HepG2 (cell line): ENCODE measurements at regions not wholly inside any gene's neighbourhood (a gene's known extent, or its start where the extent isn't known, plus 50 kb on each side); places are given as distances from the start of the nearest gene placed in this dataset.

Source experiments
- ATAC-seq: fragments of 200-7000 bp; cut with Tn5 transposase; 3 replicates; pipeline ENCODE4 v1.9.1; 2020; ENCODE audit warnings: mild to moderate bottlenecking, moderate library complexity
- BruUV-seq: library from RNA; stranded (reverse); fragments of 400-500 nt; replicated peaks from 2 replicates; lab custom pipeline; 2021; lab: Mats Ljungman, UMichigan
- CTCF ChIA-PET: fragments of 300-600 bp; formaldehyde crosslinking; extraction: SDS; loops from one replicate; lab custom pipeline; 2021; ENCODE audit warnings: low total read pairs, inconsistent platforms, low intra/inter-chr PET ratio; lab: Yijun Ruan, JAX
- POLR2A ChIA-PET: fragments of 350-600 bp; sonication (Branson Sonifier 250); formaldehyde crosslinking; loops from one replicate; lab custom pipeline; 2020; ENCODE audit warnings: antibody characterized with exemption, inconsistent platforms; lab: Yijun Ruan, JAX
- DNase-seq: peaks from one replicate; pipeline ENCODE4 v3.0.0-alpha.2; 2015; ENCODE audit warnings: low spot score
- FAIRE-seq: peaks from 3 replicates; lab custom pipeline; 2011; peaks lifted over from hg19 to GRCh38; lab: Jason Lieb, UNC
- H2AFZ ChIP-seq: one replicate; pipeline ENCODE4 v1.6.1; 2011; ENCODE audit warnings: low read length, inconsistent platforms
- H3K27ac ChIP-seq: fragments of 300-600 bp; 3 replicates; pipeline ENCODE4 v1.8.0; 2011; ENCODE audit warnings: mixed run types, mild to moderate bottlenecking, mixed read lengths, low read length, inconsistent platforms; ENCODE audit not compliant: insufficient read depth; ENCODE audit errors: extremely low read length
- H3K27me3 ChIP-seq, 2 experiments: fragments of 200-600 bp in 1 of 2; 2 replicates in 1 of 2; 3 replicates in 1 of 2; pipeline versions ENCODE4 v1.6.0 to v1.8.0; 2011; ENCODE audit warnings: low read length in 2 of 2, mild to moderate bottlenecking in 2 of 2, moderate library complexity in 2 of 2, inconsistent platforms in 1 of 2; ENCODE audit not compliant: insufficient read depth in 2 of 2, control insufficient read depth in 1 of 2
- H3K36me3 ChIP-seq, 2 experiments: fragments of 200-600 bp in 1 of 2; replicated peaks in 1 of 2; 2 replicates in 1 of 2; 3 replicates in 1 of 2; pipeline versions ENCODE4 v1.5.1 to v1.8.0; 2011; ENCODE audit warnings: low read length in 2 of 2, inconsistent platforms in 1 of 2; ENCODE audit not compliant: insufficient read depth in 2 of 2, control insufficient read depth in 1 of 2
- H3K4me1 ChIP-seq: 2 replicates; pipeline ENCODE4 v1.5.1; 2012; ENCODE audit warnings: low read length, inconsistent platforms; ENCODE audit not compliant: insufficient read depth
- H3K4me2 ChIP-seq: 2 replicates; pipeline ENCODE4 v1.6.0; 2011; ENCODE audit warnings: low read depth, low read length, inconsistent platforms
- H3K4me3 ChIP-seq, 3 experiments: fragments of 200-600 bp in 1 of 3; sonication (generic), shearing (Covaris generic) in 1 of 3; replicated peaks in 1 of 3; 2 replicates each; pipeline ENCODE4 v1.5.1; 2011 to 2016; ENCODE audit warnings: low read length in 3 of 3, inconsistent platforms in 2 of 3, low read depth in 2 of 3, mild to moderate bottlenecking in 2 of 3, control low read depth in 1 of 3, mixed read lengths in 1 of 3; ENCODE audit not compliant: insufficient read depth in 1 of 3
- H3K79me2 ChIP-seq: one replicate; pipeline ENCODE4 v1.6.1; 2011; ENCODE audit warnings: low read length, inconsistent platforms; ENCODE audit not compliant: insufficient read depth
- H3K9ac ChIP-seq: 2 replicates; pipeline ENCODE4 v1.6.0; 2011; ENCODE audit warnings: mild to moderate bottlenecking, low read depth, low read length, inconsistent platforms; ENCODE audit not compliant: insufficient read depth
- H3K9me3 ChIP-seq: 2 replicates; pipeline ENCODE4 v1.5.1; 2012; ENCODE audit warnings: mild to moderate bottlenecking, low read length
- H4K20me1 ChIP-seq: 2 replicates; pipeline ENCODE4 v1.6.0; 2011; ENCODE audit warnings: inconsistent platforms, mild to moderate bottlenecking, low read length, moderate library complexity; ENCODE audit not compliant: insufficient read depth
- ATF1 ChIP-seq: IDR thresholded peaks from 2 replicates; pipeline ENCODE4 v1.6.1; 2016; ENCODE audit warnings: mild to moderate bottlenecking, control low read depth
- ATM ChIP-seq: fragments of 450-650 bp; IDR thresholded peaks from 2 replicates; pipeline ENCODE4 v1.7.1; 2017; ENCODE audit warnings: mild to moderate bottlenecking, borderline replicate concordance
- CCAR2 ChIP-seq: fragments of 200-400 bp; formaldehyde crosslinking; optimal IDR thresholded peaks from 2 replicates; pipeline ENCODE3; 2018; ENCODE audit warnings: low read depth, mild to moderate bottlenecking, low read length, moderate library complexity
- HMG20A ChIP-seq: IDR thresholded peaks from 2 replicates; pipeline ENCODE4 v1.6.1; 2016; ENCODE audit warnings: borderline replicate concordance
- ISX ChIP-seq: sonication (generic); formaldehyde crosslinking; conservative IDR thresholded peaks from 2 replicates; pipeline ENCODE4 v1.5.0; 2020; ENCODE audit warnings: missing genetic modification reagents
- MIER2 ChIP-seq: IDR thresholded peaks from 2 replicates; pipeline ENCODE4 v1.6.1; 2016; ENCODE audit warnings: missing biosample characterization, missing genetic modification reagents
- POLR2G ChIP-seq: fragments of 200-400 bp; formaldehyde crosslinking; IDR thresholded peaks from 2 replicates; pipeline ENCODE4 v1.6.1; 2018; ENCODE audit warnings: mild to moderate bottlenecking, low read depth, low read length, moderate library complexity
- REPIN1 ChIP-seq: sonication (generic); formaldehyde crosslinking; IDR thresholded peaks from 2 replicates; pipeline ENCODE4 v1.8.0; 2022; ENCODE audit warnings: missing genetic modification reagents, low read depth, mild to moderate bottlenecking, borderline replicate concordance
- RXRB ChIP-seq: IDR thresholded peaks from 2 replicates; pipeline ENCODE4 v1.6.1; 2016; ENCODE audit warnings: borderline replicate concordance, missing genetic modification reagents, missing compliant biosample characterization
- SAFB2 ChIP-seq: sonication (generic); formaldehyde crosslinking; IDR thresholded peaks from 2 replicates; pipeline ENCODE4 v1.5.1; 2020; ENCODE audit warnings: missing genetic modification reagents, low read depth, mild to moderate bottlenecking, borderline replicate concordance
- SIN3A ChIP-seq: IDR thresholded peaks from 2 replicates; pipeline ENCODE4 v1.6.1; 2011; ENCODE audit warnings: low read depth, mild to moderate bottlenecking, control low read depth, low read length, borderline replicate concordance
- STAT6 ChIP-seq: sonication (generic); formaldehyde crosslinking; IDR thresholded peaks from 2 replicates; pipeline ENCODE4 v1.4.0; 2020; ENCODE audit warnings: missing genetic modification reagents, mild to moderate bottlenecking, borderline replicate concordance
- U2AF1 ChIP-seq: fragments of 200-400 bp; formaldehyde crosslinking; optimal IDR thresholded peaks from 2 replicates; pipeline ENCODE3; 2017; ENCODE audit warnings: mild to moderate bottlenecking, low read depth, low read length
- ZNF629 ChIP-seq: sonication (generic); formaldehyde crosslinking; conservative IDR thresholded peaks from 2 replicates; pipeline ENCODE4 v1.5.0; 2020; ENCODE audit warnings: missing genetic modification reagents
- ZNF660 ChIP-seq: sonication (generic); formaldehyde crosslinking; IDR thresholded peaks from 2 replicates; pipeline ENCODE4 v1.5.1; 2020; ENCODE audit warnings: mild to moderate bottlenecking, low read depth, missing genetic modification reagents, borderline replicate concordance
- ZNF766 ChIP-seq: sonication (generic); formaldehyde crosslinking; IDR thresholded peaks from 2 replicates; pipeline ENCODE4 v1.5.0; 2020; ENCODE audit warnings: missing genetic modification reagents, borderline replicate concordance
- WGBS: methylation state at CpG from one replicate; pipeline ENCODE4 v1.1.6; 2017; ENCODE audit warnings: low lambda C conversion rate; 5-methylcytosine and 5-hydroxymethylcytosine counted together
- in situ Hi-C: cut with HindIII; loops from 2 replicates; pipeline ENCODE4 v1.10.0; 2017; ENCODE audit warnings: low pct_unique_long_range_greater_than_20kb; ENCODE audit not compliant: extremely low pct_ligation_motif_present
- intact Hi-C: fragments of 100-400 bp; cut with micrococcal nuclease; formaldehyde crosslinking; loops from one replicate; pipeline ENCODE4 v1.10.0; 2022; ENCODE audit not compliant: unreplicated experiment
- TF ChIP-seq, protein P1 (sequence below): sonication (generic); formaldehyde crosslinking; IDR thresholded peaks from 2 replicates; pipeline ENCODE4 v1.5.0; 2020; ENCODE audit warnings: missing genetic modification reagents

GRCh38 chr16:49049644-49050043 lies 232.0 kb downstream of the CBLN1 start:
- intact Hi-C loops, result no loop called here
- Histone ChIP-seq H3K9me3 (no peaks in the 10 kb centered on the region), H3K27me3 (no peaks in the 10 kb centered on the region), H3K4me2 (no peak overlapping the region), H4K20me1 (no peaks in the 10 kb centered on the region), H3K79me2 (no peaks in the 10 kb centered on the region), H2AFZ (no peak overlapping the region), H3K9ac (no peak overlapping the region), H3K4me3 (no peak overlapping the region), H3K4me1 (no peaks in the 10 kb centered on the region), H3K36me3 (no peaks in the 10 kb centered on the region), H3K27ac (no peak overlapping the region)
- WGBS, result 7% methylated on average over 3 of the region's 3 CpGs
- in situ Hi-C loops, result no loop called here
- TF ChIP-seq SAFB2 (CRISPR knock-in tag) (no peak), HMG20A (CRISPR knock-in tag) (no peak), U2AF1 (no peak), RXRB (no peak), ZNF629 (peak; percentile 79), STAT6 (CRISPR knock-in tag) (no peak)
- ATAC-seq (no peak), DNase-seq (no peak), FAIRE-seq (no peak)
- no TSS peak for BruUV-seq
- POLR2A ChIA-PET, result no interaction called here
- CTCF ChIA-PET, result no interaction called here

GRCh38 chr16:49049191-49049590 lies 232.4 kb downstream of the CBLN1 start:
- BruUV-seq, result no TSS peak
- intact Hi-C loops (no loop called here), in situ Hi-C loops (no loop called here)
- Histone ChIP-seq H3K9me3 (no peaks in the 10 kb centered on the region), H2AFZ (no peak overlapping the region), H3K36me3 (no peaks in the 10 kb centered on the region), H3K79me2 (no peaks in the 10 kb centered on the region), H3K27me3 (no peaks in the 10 kb centered on the region), H3K4me3 (no peak overlapping the region), H3K4me1 (no peaks in the 10 kb centered on the region), H4K20me1 (no peaks in the 10 kb centered on the region), H3K4me2 (no peak overlapping the region), H3K9ac (no peak overlapping the region), H3K27ac (no peak overlapping the region)
- FAIRE-seq (no peak), DNase-seq (no peak), ATAC-seq (no peak)
- ChIA-PET CTCF (no interaction called here), POLR2A (no interaction called here)
- 18% methylated on average over 4 of the region's 6 CpGs for whole genome bisulfite sequencing
- TF ChIP-seq SIN3A (no peak), ISX (CRISPR knock-in tag) (no peak), CCAR2 (no peak), MIER2 (CRISPR knock-in tag) (no peak), ZNF766 (CRISPR knock-in tag) (no peak), POLR2G (no peak), ATF1 (CRISPR knock-in tag) (no peak), ZNF660 (no peak), ATM (no peak), REPIN1 (CRISPR knock-in tag) (no peak)
- TF ChIP-seq, protein P1, sequence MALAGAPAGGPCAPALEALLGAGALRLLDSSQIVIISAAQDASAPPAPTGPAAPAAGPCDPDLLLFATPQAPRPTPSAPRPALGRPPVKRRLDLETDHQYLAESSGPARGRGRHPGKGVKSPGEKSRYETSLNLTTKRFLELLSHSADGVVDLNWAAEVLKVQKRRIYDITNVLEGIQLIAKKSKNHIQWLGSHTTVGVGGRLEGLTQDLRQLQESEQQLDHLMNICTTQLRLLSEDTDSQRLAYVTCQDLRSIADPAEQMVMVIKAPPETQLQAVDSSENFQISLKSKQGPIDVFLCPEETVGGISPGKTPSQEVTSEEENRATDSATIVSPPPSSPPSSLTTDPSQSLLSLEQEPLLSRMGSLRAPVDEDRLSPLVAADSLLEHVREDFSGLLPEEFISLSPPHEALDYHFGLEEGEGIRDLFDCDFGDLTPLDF (CRISPR knock-in tag), result no peak
